ENCODE measurements at regions not wholly inside any gene's neighbourhood (a gene's known extent, or its start where the extent isn't known, plus 50 kb on each side); places are given as distances from the start of the nearest gene placed in this dataset.
"Not testable (repeated sequence)": the region's sequence is repeated elsewhere in the genome, so short reads cannot be mapped to it uniquely, and the experiment has no call there.

DNA sequence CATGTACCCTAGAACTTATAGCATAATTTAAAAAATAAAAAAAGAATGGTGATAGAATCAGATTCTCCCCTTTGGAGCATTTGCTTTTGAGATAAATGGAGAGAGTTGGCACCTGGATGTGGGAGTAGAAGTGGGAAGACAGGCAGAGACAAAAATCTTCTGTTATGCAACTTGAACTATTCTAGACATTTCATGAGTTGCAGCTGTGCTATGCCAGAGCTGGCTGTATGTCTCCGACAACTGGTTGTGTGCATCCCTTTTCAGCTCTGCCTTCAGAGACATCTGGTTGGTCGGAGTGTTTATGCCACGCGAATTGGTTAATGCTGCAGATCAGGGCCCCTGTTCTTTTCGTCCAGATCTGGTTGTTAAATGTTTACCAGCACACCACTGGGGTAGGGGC lies 161.3 kb downstream of the JRKL start:
- H3K9me3 ChIP-seq (ENCODE audit: low read depth): no peaks in the 10 kb centered on the region
- no peak overlapping the region for H3K4me2 ChIP-seq
- no peaks in the 10 kb centered on the region for H3K27me3 ChIP-seq
- H3K36me3 Mint-ChIP-seq: no peaks in the 10 kb centered on the region
- no peaks in the 10 kb centered on the region for H3K4me1 ChIP-seq
- no peaks in the 10 kb centered on the region for H3F3A ChIP-seq (ENCODE audit: low read depth)
- no peak overlapping the region for H3K27ac Mint-ChIP-seq
- no peak overlapping the region for H2AFZ ChIP-seq (replicated peaks)
- no peaks in the 10 kb centered on the region for H3K36me3 ChIP-seq
- H3K9ac ChIP-seq: no peak overlapping the region
- TF ChIP-seq, protein P1, sequence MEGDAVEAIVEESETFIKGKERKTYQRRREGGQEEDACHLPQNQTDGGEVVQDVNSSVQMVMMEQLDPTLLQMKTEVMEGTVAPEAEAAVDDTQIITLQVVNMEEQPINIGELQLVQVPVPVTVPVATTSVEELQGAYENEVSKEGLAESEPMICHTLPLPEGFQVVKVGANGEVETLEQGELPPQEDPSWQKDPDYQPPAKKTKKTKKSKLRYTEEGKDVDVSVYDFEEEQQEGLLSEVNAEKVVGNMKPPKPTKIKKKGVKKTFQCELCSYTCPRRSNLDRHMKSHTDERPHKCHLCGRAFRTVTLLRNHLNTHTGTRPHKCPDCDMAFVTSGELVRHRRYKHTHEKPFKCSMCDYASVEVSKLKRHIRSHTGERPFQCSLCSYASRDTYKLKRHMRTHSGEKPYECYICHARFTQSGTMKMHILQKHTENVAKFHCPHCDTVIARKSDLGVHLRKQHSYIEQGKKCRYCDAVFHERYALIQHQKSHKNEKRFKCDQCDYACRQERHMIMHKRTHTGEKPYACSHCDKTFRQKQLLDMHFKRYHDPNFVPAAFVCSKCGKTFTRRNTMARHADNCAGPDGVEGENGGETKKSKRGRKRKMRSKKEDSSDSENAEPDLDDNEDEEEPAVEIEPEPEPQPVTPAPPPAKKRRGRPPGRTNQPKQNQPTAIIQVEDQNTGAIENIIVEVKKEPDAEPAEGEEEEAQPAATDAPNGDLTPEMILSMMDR (IDR thresholded peaks at IDR 0.05): no peak
- TF ChIP-seq EZH2phosphoT487 (IDR thresholded peaks at IDR 0.05) (no peak), EZH2 (IDR thresholded peaks at IDR 0.05) (no peak)
- DNase-seq (ENCODE audit: low spot score): no peak
- H3K9me3 Mint-ChIP-seq: no peaks in the 10 kb centered on the region
- no peak overlapping the region for H3K4me3 Mint-ChIP-seq
- H3K79me2 ChIP-seq (ENCODE audit: low read depth): no peaks in the 10 kb centered on the region
- no peak overlapping the region for H3K27ac ChIP-seq
- no peak overlapping the region for H3K4me3 ChIP-seq
- H3K4me1 Mint-ChIP-seq: no peaks in the 10 kb centered on the region
- no peaks in the 10 kb centered on the region for H4K20me1 ChIP-seq (ENCODE audit: low read depth)
- peaks cover 2% of the 10 kb centered on the region for H3K27me3 Mint-ChIP-seq (ENCODE audit: insufficient read depth, low read depth)

DNA sequence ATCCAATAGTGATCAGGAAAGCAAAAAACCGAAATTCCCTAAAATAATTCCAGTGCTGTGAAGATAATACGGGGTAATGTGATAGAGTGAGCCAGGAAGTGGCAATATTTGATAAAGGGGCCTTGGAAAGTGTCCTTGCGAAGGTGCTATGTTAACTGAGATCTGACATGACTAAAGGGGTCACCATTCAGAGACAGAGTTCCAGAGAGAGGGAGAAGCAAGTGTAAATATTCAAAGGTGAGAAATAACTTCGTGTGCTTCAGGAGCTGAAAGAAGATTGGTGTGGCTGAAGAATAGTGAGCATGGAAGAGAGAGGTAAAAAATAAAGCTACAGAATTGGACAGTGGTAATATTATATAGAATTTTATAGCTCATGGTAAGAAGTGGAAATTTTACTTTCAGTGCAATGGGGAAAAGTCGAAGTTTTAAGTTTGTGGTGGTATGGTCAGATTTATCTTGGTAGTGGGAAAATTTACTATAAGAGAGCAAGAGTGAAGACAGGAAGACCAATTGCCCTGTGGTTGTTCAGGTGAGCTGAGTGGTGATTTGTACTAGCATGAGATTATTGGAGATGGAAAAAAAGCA lies 164.5 kb downstream of the JRKL start:
- no peaks in the 10 kb centered on the region for H3K36me3 Mint-ChIP-seq
- H3K9me3 Mint-ChIP-seq: peaks cover 2% of the 10 kb centered on the region
- H3K4me3 Mint-ChIP-seq: no peak overlapping the region

DNA sequence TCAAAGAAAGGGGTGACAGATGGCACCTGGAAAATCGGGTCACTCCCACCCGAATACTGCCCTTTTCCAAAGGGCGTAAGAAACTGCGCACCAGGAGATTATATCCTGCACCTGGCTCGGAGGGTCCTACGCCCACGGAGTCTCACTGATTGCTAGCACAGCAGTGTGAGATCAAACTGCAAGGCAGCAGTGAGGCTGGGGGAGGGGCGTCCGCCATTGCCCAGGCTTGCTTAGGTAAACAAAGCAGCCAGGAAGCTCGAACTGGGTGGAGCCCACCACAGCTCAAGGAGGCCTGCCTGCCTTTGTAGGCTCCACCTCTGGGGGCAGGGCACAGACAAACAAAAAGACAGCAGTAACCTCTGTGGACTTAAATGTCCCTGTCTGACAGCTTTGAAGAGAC lies 166.0 kb downstream of the JRKL start:
- H3K9me3 ChIP-seq (ENCODE audit: low read depth); H3K4me3 ChIP-seq; H2AFZ ChIP-seq (replicated peaks); H3K4me1 ChIP-seq; H3K9me3 Mint-ChIP-seq; H3K27me3 ChIP-seq; H3F3A ChIP-seq (ENCODE audit: low read depth); DNase-seq (ENCODE audit: low spot score); H3K27me3 Mint-ChIP-seq (ENCODE audit: insufficient read depth, low read depth); H3K4me1 Mint-ChIP-seq; H3K4me2 ChIP-seq; H3K27ac Mint-ChIP-seq; H3K27ac ChIP-seq; H3K36me3 Mint-ChIP-seq; H3K79me2 ChIP-seq (ENCODE audit: low read depth); H3K9ac ChIP-seq; H4K20me1 ChIP-seq (ENCODE audit: low read depth); H3K4me3 Mint-ChIP-seq; H3K36me3 ChIP-seq: not testable (repeated sequence)

More for the DNA sequence above, 164.5 kb downstream of the JRKL start:
- no peaks in the 10 kb centered on the region for H3K4me1 Mint-ChIP-seq
- H3K27ac Mint-ChIP-seq: no peak overlapping the region
- H3K27me3 Mint-ChIP-seq (ENCODE audit: insufficient read depth, low read depth): peaks cover 2% of the 10 kb centered on the region
- Histone ChIP-seq H3K4me1 (no peaks in the 10 kb centered on the region), H3K27me3 (no peaks in the 10 kb centered on the region), H3K4me3 (no peak overlapping the region), H3F3A (ENCODE audit: low read depth) (no peaks in the 10 kb centered on the region), H4K20me1 (ENCODE audit: low read depth) (no peaks in the 10 kb centered on the region), H3K79me2 (ENCODE audit: low read depth) (no peaks in the 10 kb centered on the region), H3K4me2 (no peak overlapping the region), H3K9ac (no peak overlapping the region), H3K27ac (no peak overlapping the region), H2AFZ (replicated peaks) (no peak overlapping the region), H3K36me3 (no peaks in the 10 kb centered on the region), H3K9me3 (ENCODE audit: low read depth) (no peaks in the 10 kb centered on the region)
- no peak for DNase-seq (ENCODE audit: low spot score)
- TF ChIP-seq EZH2phosphoT487 (IDR thresholded peaks at IDR 0.05) (no peak), EZH2 (IDR thresholded peaks at IDR 0.05) (no peak)
- TF ChIP-seq, protein P1 (IDR thresholded peaks at IDR 0.05): no peak

- H3F3A ChIP-seq (ENCODE audit: low read depth): peaks cover 42% of the 10 kb centered on the region
- not testable (repeated sequence) for H3K36me3 ChIP-seq; H3K27me3 Mint-ChIP-seq (ENCODE audit: insufficient read depth, low read depth); H3K4me2 ChIP-seq; H3K9me3 ChIP-seq (ENCODE audit: low read depth); H3K79me2 ChIP-seq (ENCODE audit: low read depth); H4K20me1 ChIP-seq (ENCODE audit: low read depth); H2AFZ ChIP-seq (replicated peaks); H3K4me1 Mint-ChIP-seq; H3K4me3 ChIP-seq; H3K27ac Mint-ChIP-seq; H3K9me3 Mint-ChIP-seq; H3K9ac ChIP-seq; DNase-seq (ENCODE audit: low spot score); H3K27ac ChIP-seq; H3K27me3 ChIP-seq; H3K36me3 Mint-ChIP-seq; H3K4me3 Mint-ChIP-seq; H3K4me1 ChIP-seq
Measured at GRCh38 chr11:96560727-96561126, 170.9 kb downstream of the JRKL start.
